HepG2 (cell line): ENCODE measurements at regions not wholly inside any gene's neighbourhood (a gene's known extent, or its start where the extent isn't known, plus 50 kb on each side); places are given as distances from the start of the nearest gene placed in this dataset.

ENCODE experiments used
- ARHGAP35 ChIP-seq: sonication (generic); formaldehyde crosslinking; IDR thresholded peaks from 2 replicates; pipeline ENCODE4 v1.9.0; 2022; ENCODE audit warnings: mild to moderate bottlenecking, inconsistent platforms, moderate library complexity, missing genetic modification reagents, borderline replicate concordance
- DBP ChIP-seq: sonication (generic); formaldehyde crosslinking; IDR thresholded peaks from 2 replicates; pipeline ENCODE4 v1.4.0; 2020; ENCODE audit warnings: missing genetic modification reagents; ENCODE audit errors: not compliant biosample characterization
- IRF9 ChIP-seq: sonication (generic); formaldehyde crosslinking; IDR thresholded peaks from 2 replicates; pipeline ENCODE4 v1.8.0; 2022; ENCODE audit warnings: missing genetic modification reagents, mild to moderate bottlenecking, borderline replicate concordance
- KLF15 ChIP-seq: sonication (generic); formaldehyde crosslinking; IDR thresholded peaks from 2 replicates; pipeline ENCODE4 v1.8.1; 2023; ENCODE audit warnings: borderline replicate concordance, mild to moderate bottlenecking, inconsistent platforms, missing genetic modification reagents, mixed read lengths
- MAX ChIP-seq: IDR thresholded peaks from 2 replicates; pipeline ENCODE4 v1.6.1; 2012; ENCODE audit warnings: inconsistent platforms
- MAZ ChIP-seq, 2 experiments: sonication (generic) in 1 of 2; formaldehyde crosslinking in 1 of 2; IDR thresholded peaks; 2 replicates each; pipeline versions ENCODE4 v1.5.0 to v1.6.1; 2012 to 2020; ENCODE audit warnings: low read depth in 2 of 2, mild to moderate bottlenecking in 2 of 2, borderline replicate concordance in 1 of 2, improper control_type of control experiment in 1 of 2, low read length in 1 of 2, missing genetic modification reagents in 1 of 2, moderate library complexity in 1 of 2
- MLX ChIP-seq: IDR thresholded peaks from 2 replicates; pipeline ENCODE4 v1.6.1; 2016
- PLSCR1 ChIP-seq: sonication (generic); formaldehyde crosslinking; IDR thresholded peaks from 2 replicates; pipeline ENCODE4 v1.5.0; 2020; ENCODE audit warnings: missing genetic modification reagents, mild to moderate bottlenecking, borderline replicate concordance
- PRDM10 ChIP-seq: sonication (generic); formaldehyde crosslinking; IDR thresholded peaks from 2 replicates; pipeline ENCODE4 v1.4.0; 2020; ENCODE audit warnings: low read depth, missing genetic modification reagents
- REPIN1 ChIP-seq: sonication (generic); formaldehyde crosslinking; IDR thresholded peaks from 2 replicates; pipeline ENCODE4 v1.8.0; 2022; ENCODE audit warnings: missing genetic modification reagents, low read depth, mild to moderate bottlenecking, borderline replicate concordance
- SP140L ChIP-seq: sonication (generic); formaldehyde crosslinking; IDR thresholded peaks from 2 replicates; pipeline ENCODE4 v1.4.0; 2020; ENCODE audit warnings: missing genetic modification reagents, borderline replicate concordance
- TEAD3 ChIP-seq: optimal IDR thresholded peaks from 2 replicates; pipeline ENCODE3; 2016; ENCODE audit warnings: borderline replicate concordance
- XBP1 ChIP-seq: sonication (generic); formaldehyde crosslinking; IDR thresholded peaks from 2 replicates; pipeline ENCODE4 v1.5.0; 2020; ENCODE audit warnings: missing genetic modification reagents
- ZMYM4 ChIP-seq: sonication (generic); formaldehyde crosslinking; IDR thresholded peaks from 2 replicates; pipeline ENCODE4 v1.8.1; 2023; ENCODE audit warnings: mild to moderate bottlenecking, missing genetic modification reagents
- ZNF362 ChIP-seq: sonication (generic); formaldehyde crosslinking; IDR thresholded peaks from 2 replicates; pipeline ENCODE4 v1.4.0; 2020; ENCODE audit warnings: missing genetic modification reagents, mild to moderate bottlenecking, borderline replicate concordance
- ZNF441 ChIP-seq: sonication (generic); formaldehyde crosslinking; IDR thresholded peaks from 2 replicates; pipeline ENCODE4 v1.7.0; 2021; ENCODE audit warnings: missing genetic modification reagents, borderline replicate concordance
- ZSCAN5A ChIP-seq: sonication (generic); formaldehyde crosslinking; IDR thresholded peaks from 2 replicates; pipeline ENCODE4 v1.8.0; 2022; ENCODE audit warnings: mild to moderate bottlenecking, missing genetic modification reagents, borderline replicate concordance

- TF ChIP-seq PRDM10 (CRISPR knock-in tag): no peak
- no peak for TF ChIP-seq MAZ (IDR thresholded peaks at IDR 0.05; ENCODE audit: borderline replicate concordance, low read depth, low read length)
- no peak for TF ChIP-seq MAZ (CRISPR knock-in tag; IDR thresholded peaks at IDR 0.05; ENCODE audit: low read depth)
- TF ChIP-seq ZMYM4 (CRISPR knock-in tag): no peak
- no peak for TF ChIP-seq MLX (CRISPR knock-in tag)
- 0 out of 2 replicates have a peak, but pooled peaks have one; percentile 44 for TF ChIP-seq ZNF441
- no peak for TF ChIP-seq ZSCAN5A
- TF ChIP-seq REPIN1: no peak
- peak; percentile 33 for TF ChIP-seq TEAD3 (CRISPR knock-in tag)
- TF ChIP-seq PLSCR1 (CRISPR knock-in tag): no peak
- 0 out of 2 replicates have a peak, but pooled peaks have one; percentile 19 for TF ChIP-seq MAX
- TF ChIP-seq XBP1: no peak
- TF ChIP-seq IRF9 (CRISPR knock-in tag): no peak
- TF ChIP-seq DBP (CRISPR knock-in tag): no peak
- TF ChIP-seq ARHGAP35: no peak
- no peak for TF ChIP-seq SP140L (CRISPR knock-in tag)
- no peak for TF ChIP-seq KLF15
- no peak for TF ChIP-seq ZNF362 (CRISPR knock-in tag)
Observed at GRCh38 chr9:119556129-119556875, 187.1 kb upstream of the BRINP1 start (continued).
